OCI-LY3 (cell line): ENCODE measurements at regions not wholly inside any gene's neighbourhood (a gene's known extent, or its start where the extent isn't known, plus 50 kb on each side); places are given as distances from the start of the nearest gene placed in this dataset.

Experiments used
- EZH2phosphoT487 ChIP-seq: fragments of 200-600 bp; shearing (Covaris generic); IDR thresholded peaks from 2 replicates; pipeline ENCODE4 v1.6.1; 2018; ENCODE audit warnings: antibody characterized with exemption, mixed run types, low read depth
- TF ChIP-seq, protein P1 (sequence below): fragments of 200-600, 300-600 bp; sonication (generic); IDR thresholded peaks from 2 replicates; pipeline ENCODE4 v1.5.1; 2014; ENCODE audit warnings: antibody characterized with exemption, low read length, low read depth

DNA sequence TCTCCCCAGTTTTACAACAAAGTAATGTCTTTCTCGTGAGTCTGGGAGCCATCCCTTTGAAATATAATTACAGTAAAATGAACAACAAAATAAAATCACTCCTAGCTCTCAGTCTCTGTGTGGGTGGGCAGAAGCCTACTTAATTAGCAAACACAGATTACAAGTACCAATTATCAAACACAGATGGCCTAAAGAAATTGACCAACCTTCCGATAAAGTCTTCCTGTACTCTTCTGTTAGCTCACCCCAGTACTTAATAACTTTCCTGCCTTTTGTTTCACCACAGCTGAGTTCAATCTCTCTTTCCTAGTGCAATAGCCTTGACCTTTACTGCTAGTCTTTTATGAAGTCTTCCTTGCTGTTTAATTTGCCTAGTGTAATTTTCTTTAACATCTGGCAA lies 719.2 kb upstream of the MBL2 start:
- TF ChIP-seq, protein P1, sequence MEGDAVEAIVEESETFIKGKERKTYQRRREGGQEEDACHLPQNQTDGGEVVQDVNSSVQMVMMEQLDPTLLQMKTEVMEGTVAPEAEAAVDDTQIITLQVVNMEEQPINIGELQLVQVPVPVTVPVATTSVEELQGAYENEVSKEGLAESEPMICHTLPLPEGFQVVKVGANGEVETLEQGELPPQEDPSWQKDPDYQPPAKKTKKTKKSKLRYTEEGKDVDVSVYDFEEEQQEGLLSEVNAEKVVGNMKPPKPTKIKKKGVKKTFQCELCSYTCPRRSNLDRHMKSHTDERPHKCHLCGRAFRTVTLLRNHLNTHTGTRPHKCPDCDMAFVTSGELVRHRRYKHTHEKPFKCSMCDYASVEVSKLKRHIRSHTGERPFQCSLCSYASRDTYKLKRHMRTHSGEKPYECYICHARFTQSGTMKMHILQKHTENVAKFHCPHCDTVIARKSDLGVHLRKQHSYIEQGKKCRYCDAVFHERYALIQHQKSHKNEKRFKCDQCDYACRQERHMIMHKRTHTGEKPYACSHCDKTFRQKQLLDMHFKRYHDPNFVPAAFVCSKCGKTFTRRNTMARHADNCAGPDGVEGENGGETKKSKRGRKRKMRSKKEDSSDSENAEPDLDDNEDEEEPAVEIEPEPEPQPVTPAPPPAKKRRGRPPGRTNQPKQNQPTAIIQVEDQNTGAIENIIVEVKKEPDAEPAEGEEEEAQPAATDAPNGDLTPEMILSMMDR, result no peak
- TF ChIP-seq EZH2phosphoT487, result no peak
